ENCODE measurements at regions not wholly inside any gene's neighbourhood (a gene's known extent, or its start where the extent isn't known, plus 50 kb on each side); places are given as distances from the start of the nearest gene placed in this dataset.
"Not testable (repeated sequence)": the region's sequence is repeated elsewhere in the genome, so short reads cannot be mapped to it uniquely, and the experiment has no call there.

DNA sequence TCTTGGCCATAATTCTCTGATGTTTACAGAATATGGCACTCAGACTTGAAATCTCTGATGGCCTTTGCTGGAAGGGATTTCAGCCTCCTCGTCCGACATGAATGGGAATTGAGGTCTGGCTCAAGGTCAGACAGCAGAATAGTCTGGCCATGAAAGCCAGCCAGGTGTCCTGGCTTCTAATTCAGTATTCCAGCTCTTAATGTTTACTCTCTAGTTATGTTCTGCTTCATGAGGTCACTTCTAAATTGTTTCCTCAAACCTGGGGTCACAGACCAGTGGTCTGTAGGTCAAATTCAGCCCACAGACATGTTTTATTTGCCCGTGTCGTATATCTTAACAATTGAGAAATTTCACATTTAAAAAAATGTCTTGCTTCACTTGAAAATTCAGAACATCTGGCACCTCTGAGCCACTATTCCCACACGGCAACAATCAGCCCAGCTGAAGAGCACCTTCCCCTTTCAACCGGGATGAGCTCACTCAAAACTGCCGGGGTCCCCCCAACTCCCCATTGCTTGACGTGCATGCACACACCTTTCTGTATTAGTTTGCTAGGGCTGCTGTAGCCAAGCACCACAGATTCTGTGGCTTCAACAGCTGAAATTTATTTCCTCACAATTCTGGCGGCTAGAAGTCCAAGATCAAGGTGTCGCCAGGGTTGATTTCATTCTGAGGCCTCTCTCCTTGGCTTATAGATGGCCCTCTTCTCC lies 243.5 kb downstream of the ENC1 start:
- DNase-seq: no peak

DNA sequence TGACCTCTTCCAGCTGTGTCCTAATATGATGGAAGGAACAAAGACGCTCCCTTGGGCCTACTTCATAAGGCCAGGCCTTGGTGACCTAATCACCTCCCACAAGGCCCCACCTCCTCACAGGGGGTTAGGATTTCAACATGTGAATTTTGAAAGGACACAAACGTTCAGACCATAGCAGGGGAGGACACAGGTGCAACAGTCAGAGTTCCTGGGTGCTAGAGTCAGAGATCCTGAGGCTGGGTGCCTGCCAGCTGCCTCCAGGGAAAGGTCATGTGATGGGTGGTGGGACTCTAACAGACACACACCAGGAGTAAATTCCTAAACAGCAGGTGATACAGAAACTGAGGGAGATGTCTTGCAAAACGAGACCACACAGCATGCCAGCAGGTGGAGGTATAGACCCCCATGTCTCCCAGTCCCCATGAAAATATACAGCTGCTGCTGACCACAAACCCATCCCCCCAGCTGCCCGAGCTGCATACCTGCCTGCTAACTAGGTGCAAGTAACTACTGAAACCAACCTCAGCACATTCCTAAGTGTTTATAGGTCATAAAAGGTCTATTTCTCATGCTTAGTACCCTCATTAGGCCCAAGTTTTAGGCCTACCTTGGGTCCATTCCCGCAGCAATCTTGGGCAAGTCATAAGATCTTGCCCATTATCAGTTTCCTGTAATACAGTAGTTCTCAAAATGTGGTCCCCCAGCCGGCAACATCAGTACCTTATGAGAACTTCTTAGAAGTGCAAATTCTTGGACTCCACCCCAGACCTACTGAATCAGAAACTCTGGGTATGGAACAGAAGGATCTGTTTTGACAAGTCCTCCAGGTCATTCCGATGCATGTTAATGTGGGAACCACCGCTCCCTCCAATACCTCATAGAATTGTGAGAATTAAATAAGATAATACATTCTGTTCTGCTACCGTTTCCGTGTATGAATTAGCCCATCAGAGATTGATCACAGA lies 245.3 kb downstream of the ENC1 start:
- peak; percentile 28 for DNase-seq

DNA sequence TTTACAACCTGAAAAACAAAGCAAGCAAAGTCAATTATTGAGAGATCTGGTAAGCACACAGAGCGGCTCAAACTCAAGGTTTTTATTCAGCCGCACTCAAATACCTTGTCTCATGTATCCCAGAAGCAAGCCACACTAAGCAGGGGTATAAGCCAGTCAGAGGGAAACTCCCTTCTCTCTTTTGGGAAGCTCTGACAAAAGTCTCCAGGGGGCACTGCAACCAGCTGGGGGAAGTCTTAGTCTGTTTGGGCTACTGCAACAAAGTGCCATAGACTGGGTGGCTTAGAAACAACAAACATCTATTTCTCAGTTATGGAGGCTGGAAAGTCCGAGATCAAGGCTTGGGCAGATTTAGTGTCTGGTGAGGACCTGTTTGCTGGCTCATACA lies 246.0 kb downstream of the ENC1 start:
- DNase-seq: no peak

DNA sequence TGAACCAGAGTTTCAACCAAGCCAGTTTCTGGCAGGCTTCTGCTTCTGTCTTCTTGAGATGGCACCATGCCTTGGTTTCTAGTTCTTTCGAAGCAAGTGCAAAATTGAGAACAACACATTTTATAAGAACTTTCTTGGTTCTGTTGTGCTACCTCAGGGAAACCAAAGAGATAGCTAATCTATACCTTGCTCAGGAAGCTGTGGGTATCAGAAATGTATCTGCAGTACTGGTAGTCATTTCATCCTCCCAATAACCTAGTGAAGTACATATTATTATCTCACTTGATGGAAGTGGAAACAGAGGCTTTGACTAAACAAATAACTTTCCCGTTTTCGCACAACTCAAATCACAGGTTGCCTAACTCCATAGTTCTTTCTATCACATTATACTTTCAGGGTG lies 246.6 kb downstream of the ENC1 start:
- DNase-seq: no peak

DNA sequence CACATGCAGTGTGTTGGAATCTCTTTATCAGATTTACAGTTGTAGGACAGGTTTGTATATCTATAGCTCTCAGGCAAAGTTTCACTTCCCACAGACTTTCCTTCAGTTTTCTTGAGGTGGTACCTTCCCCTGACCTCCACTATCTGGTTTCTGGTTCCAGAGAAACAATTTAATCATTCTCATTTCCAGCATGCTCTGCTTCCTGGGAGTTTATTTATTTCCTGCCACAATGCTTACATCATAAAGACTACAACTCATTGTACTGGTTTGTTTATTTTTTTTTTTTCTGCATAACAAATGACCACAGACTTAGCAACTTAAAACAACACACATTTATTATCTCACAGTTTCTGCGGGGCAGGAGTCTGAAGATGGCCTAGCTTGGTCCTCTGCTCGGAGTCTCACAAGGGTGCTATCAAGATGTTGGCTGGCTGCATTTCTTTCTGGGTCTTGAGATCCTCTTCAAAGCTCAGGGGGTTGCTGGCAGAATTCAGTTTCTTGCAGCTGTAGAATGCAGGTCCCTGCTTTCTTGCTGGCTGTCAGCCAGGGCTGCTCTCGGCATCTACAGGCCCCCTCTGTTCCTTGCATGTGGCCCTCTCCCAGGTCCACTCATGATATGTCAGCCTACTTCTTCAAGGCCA lies 247.7 kb downstream of the ENC1 start:
- peak; percentile 60 for DNase-seq

DNA sequence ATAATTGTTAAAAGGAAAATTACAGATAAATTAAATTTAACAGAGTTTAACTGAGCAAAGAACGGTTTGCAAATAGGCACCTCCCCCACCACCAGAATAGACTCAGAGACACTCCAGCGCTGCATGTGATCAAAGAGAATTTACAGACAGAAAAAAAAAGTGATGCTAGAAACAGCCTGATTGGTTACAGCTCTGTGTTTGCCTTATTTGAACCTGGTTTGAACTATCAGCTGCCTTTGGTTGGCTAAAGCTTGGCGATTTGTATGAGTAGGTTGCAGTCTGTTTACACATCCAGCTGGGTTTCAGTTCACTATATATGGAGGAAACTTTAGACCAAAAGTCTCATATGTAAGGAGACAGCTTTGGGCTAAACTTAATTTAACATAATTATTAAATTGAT lies 249.1 kb downstream of the ENC1 start:
- no peak for DNase-seq

DNA sequence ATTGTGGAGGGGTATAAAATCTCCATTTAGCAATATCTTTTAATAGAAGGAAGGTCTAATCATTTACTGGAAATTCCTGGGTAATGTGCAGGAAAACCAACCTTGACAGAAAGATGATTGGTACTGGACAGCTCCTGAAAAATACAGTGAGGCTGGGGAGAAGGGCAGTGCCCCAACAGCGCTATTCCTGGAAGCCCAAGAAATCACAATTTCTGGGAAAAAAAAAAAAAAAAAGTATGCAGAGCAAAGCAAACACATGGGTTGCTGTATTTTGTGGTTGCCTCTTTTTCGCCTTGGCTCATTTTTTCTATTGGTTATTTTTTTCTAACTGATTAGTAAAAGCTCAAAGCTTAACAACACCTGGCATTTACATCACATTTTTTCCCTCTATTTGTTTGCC lies 249.7 kb downstream of the ENC1 start:
- no peak for DNase-seq

GRCh38 chr5:74390306-74390637 lies 250.3 kb downstream of the ENC1 start:
- no peak for DNase-seq

- DNase-seq: no peak
These were observed 250.8 kb downstream of the ENC1 start for GRCh38 chr5:74389531-74390305.

DNA sequence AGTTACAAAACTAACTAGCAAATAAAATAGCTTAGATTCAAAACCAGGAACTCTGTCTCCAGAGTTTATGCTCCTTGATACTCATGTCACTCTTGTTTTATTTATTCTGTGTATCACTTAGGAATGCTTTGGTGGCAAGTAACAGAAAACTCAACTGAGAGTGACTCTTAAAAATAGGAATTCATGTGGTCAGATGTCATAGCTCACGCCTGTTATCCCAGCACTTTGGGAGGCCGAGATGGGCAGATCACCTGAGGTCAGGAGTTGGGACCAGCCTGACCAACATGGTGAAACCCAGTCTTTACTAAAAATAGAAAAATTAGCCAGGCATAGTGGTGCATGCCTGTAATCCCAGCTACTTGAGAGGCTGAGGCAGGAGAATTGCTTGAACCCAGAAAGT lies 252.1 kb downstream of the ENC1 start:
- DNase-seq: not testable (repeated sequence)

GRCh38 chr5:74386571-74387334 lies 253.8 kb downstream of the ENC1 start:
- DNase-seq: peak; percentile 97

GRCh38 chr5:74384851-74385250 lies 255.7 kb downstream of the ENC1 start:
- no peak for DNase-seq

GRCh38 chr5:74382987-74383593 lies 257.4 kb downstream of the ENC1 start:
- DNase-seq: peak; percentile 16

- no peak for DNase-seq
These were observed 258.2 kb downstream of the ENC1 start for GRCh38 chr5:74382123-74382855.

GRCh38 chr5:74380193-74380592 lies 260.3 kb downstream of the ENC1 start:
- no peak for DNase-seq

DNA sequence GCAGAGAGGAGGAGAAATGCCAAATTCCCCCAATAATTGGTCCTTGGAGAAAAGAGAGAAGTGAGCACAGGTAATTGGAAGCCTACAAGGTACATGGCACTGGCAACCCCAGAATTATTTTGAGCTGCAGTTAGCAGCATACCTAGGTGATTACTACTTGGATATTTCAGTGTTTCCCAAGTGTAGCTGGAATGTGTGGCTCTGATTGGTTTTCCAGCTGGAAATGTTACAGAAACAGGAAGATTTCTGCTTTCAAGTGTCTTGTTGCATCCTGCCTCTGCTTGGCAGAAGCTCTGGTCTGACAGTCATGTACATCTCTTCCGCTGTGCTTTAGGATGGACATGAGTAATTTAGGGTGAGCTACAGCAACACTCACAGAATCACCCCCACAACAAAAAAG lies 262.1 kb downstream of the ENC1 start:
- DNase-seq: peak; percentile 15

DNA sequence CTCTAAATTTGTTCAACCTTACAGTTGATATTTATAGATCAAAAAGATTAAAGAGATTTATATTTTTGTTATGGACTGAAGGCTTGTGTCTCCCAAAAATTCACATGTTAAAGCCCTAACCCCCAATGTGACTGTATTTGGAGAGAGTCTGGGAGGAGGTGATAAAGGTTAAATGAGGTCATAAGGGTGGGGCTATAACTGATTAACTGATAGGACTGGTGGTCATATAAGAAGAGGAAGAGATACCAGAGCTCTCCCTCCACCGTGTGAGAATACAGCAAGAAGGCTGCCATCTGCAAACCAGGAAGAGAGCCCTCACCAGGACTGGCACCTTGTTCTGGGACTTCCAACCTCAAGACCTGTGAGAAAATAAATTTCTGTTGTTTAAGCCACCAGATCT lies 264.3 kb downstream of the ENC1 start:
- DNase-seq: no peak

- DNase-seq: no peak
These were observed 265.3 kb downstream of the ENC1 start for GRCh38 chr5:74375271-74375670.

DNA sequence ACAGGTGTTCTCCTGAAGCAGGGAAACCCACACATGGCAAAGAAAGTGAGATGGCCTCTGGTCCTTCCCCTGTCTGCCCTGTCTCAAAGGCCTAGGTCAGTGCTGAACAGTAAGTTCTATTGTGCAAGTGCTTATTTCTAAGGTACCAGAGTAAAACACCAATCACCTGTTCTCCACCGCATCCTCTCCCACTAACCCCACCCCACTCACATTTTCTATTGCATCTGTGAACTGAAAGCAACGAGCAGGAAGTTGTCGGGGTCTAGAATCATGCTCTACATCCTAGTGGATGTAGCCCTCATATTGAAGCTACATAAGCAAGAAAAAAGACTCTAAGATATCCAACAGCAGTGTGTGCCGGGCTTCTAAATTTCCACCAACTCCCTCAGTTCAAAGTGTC lies 265.9 kb downstream of the ENC1 start:
- no peak for DNase-seq

DNA sequence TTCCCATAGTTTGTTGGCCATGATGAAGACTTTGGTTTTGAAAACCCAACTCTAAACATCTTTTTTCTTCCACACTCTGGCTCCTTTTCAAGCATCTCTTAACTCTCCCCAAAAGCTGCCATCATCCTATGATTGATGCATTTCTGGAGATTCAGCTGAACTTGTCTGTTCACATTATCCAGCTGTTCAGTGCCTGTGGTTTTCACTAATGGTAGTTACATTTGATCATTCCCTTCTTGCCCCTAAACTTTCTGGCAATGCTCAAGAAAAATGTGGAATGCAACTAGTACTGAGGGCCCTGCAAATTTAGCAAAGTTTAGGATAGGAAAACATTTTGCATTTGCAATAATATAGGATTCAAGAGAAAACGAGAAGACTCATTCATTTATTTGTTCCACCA lies 267.5 kb downstream of the ENC1 start:
- no peak for DNase-seq

DNA sequence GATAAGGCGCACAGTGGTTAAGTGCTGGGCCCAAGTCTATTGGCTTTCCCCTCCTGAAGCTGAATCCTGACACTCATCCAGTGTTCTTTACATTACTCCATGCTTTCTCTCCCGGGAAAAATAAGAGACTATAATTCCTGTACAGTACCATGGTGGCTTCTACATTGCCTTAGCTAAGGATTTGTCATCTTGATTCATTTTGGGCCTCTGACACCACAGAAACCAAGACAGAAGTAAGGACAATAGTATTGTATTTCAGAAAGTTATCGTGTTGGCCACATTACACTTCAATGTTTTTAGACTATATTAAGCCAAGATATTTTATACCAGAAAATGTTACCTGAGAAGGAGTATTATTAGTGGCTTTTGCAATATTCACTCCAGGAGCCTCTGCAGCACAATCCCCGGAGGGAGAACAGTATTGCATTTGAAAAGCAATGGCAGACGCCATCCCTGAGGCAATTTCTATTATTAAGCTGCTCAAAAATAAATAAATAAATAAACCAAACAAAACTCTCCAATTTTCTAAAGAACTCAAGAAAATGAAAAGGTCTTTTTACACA lies 267.9 kb downstream of the ENC1 start:
- no peak for DNase-seq
